Osteoblast (primary cell): ENCODE measurements at regions not wholly inside any gene's neighbourhood (a gene's known extent, or its start where the extent isn't known, plus 50 kb on each side); places are given as distances from the start of the nearest gene placed in this dataset.

Experiments
- DNase-seq: peaks from one replicate; pipeline ENCODE4 v3.0.0; 2011; ENCODE audit warnings: low spot score, mixed read lengths; ENCODE audit not compliant: insufficient read length; ENCODE audit errors: missing footprints
- H2AFZ ChIP-seq: 2 replicates; pipeline ENCODE4 v1.6.0; 2011; ENCODE audit warnings: mild to moderate bottlenecking, low read length
- H3K27ac ChIP-seq: 2 replicates; pipeline ENCODE4 v1.5.1; 2011; ENCODE audit warnings: mild to moderate bottlenecking, low read depth, low read length, moderate library complexity
- H3K27me3 ChIP-seq: 2 replicates; pipeline ENCODE4 v1.6.0; 2012; ENCODE audit warnings: mild to moderate bottlenecking, control low read depth, inconsistent platforms, low read length, moderate library complexity; ENCODE audit not compliant: insufficient read depth
- H3K36me3 ChIP-seq: 2 replicates; pipeline ENCODE4 v1.5.1; 2011; ENCODE audit warnings: mild to moderate bottlenecking, low read length, control low read depth, moderate library complexity; ENCODE audit not compliant: insufficient read depth
- H3K4me1 ChIP-seq: 2 replicates; pipeline ENCODE4 v1.5.1; 2011; ENCODE audit warnings: mild to moderate bottlenecking, low read length, control low read depth, moderate library complexity; ENCODE audit not compliant: insufficient read depth
- H3K4me2 ChIP-seq: 2 replicates; pipeline ENCODE4 v1.6.0; 2011; ENCODE audit warnings: mild to moderate bottlenecking, low read length; ENCODE audit not compliant: insufficient read depth
- H3K4me3 ChIP-seq: fragments of 200-600 bp; sonication (generic); 3 replicates; pipeline ENCODE4 v1.5.1; 2012; ENCODE audit warnings: mild to moderate bottlenecking, low read length, inconsistent platforms; ENCODE audit not compliant: insufficient read depth
- H3K79me2 ChIP-seq: 2 replicates; pipeline ENCODE4 v1.6.0; 2012; ENCODE audit warnings: mild to moderate bottlenecking, low read length, control low read depth, inconsistent platforms; ENCODE audit not compliant: insufficient read depth
- H3K9me3 ChIP-seq: 2 replicates; pipeline ENCODE4 v1.5.1; 2011; ENCODE audit warnings: low read depth, low read length, control low read depth
- H4K20me1 ChIP-seq: 2 replicates; pipeline ENCODE4 v1.6.0; 2012; ENCODE audit warnings: mild to moderate bottlenecking, low read length, control low read depth; ENCODE audit not compliant: insufficient read depth
- TF ChIP-seq, protein P1 (sequence below): IDR thresholded peaks from 2 replicates; pipeline ENCODE4 v1.5.1; 2011; ENCODE audit warnings: mild to moderate bottlenecking, low read depth, low read length, moderate library complexity; ENCODE audit errors: extremely low read depth

DNA sequence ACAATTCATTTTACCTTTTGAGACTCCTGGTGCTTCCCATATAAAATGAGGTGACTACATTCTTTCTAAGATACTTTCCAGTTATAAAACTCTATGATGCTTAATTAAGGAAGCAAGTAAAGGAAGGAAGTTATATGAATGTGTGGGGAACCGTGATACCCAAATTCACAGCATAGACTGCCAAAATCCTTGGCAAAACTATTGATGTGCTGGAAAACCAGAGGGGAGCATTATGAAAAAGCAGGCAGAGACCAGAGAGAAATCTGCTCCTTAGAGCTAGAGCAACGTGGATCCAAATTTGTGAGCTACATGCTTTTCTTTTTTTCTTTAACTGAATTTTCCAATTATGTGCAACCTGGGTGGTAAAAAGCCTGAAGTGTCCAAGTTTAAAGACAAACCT is 201.4 kb upstream of the USP25 start:
- TF ChIP-seq, protein P1, sequence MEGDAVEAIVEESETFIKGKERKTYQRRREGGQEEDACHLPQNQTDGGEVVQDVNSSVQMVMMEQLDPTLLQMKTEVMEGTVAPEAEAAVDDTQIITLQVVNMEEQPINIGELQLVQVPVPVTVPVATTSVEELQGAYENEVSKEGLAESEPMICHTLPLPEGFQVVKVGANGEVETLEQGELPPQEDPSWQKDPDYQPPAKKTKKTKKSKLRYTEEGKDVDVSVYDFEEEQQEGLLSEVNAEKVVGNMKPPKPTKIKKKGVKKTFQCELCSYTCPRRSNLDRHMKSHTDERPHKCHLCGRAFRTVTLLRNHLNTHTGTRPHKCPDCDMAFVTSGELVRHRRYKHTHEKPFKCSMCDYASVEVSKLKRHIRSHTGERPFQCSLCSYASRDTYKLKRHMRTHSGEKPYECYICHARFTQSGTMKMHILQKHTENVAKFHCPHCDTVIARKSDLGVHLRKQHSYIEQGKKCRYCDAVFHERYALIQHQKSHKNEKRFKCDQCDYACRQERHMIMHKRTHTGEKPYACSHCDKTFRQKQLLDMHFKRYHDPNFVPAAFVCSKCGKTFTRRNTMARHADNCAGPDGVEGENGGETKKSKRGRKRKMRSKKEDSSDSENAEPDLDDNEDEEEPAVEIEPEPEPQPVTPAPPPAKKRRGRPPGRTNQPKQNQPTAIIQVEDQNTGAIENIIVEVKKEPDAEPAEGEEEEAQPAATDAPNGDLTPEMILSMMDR: no peak
- Histone ChIP-seq H2AFZ (no peak overlapping the region), H4K20me1 (no peaks in the 10 kb centered on the region)

DNA sequence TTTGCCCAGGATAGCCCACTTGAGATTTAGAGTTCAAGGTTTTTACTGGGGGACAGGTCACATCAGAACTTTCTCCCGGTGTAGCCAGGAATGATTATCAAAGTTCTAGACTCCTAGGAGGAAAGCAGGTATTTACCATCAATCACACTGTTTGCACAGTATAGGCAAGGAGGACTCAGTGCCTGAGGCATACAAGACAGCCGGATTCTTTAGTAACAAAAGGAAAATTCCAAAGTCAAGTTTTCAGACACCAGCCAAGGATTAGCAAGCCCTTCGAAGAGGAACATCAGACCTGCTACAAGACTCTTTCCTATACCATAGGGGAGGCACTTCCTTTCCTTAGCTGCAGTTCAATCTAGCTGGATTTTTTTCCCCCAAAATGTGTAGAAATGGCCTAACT is 197.8 kb upstream of the USP25 start:
- DNase-seq: no peak
- H2AFZ ChIP-seq: no peak overlapping the region

More for the DNA sequence above, 201.4 kb upstream of the USP25 start:
- H3K9me3 ChIP-seq: no peaks in the 10 kb centered on the region
- no peak overlapping the region for H3K4me3 ChIP-seq
- no peak overlapping the region for H3K27ac ChIP-seq
- H3K36me3 ChIP-seq: no peaks in the 10 kb centered on the region
- no peaks in the 10 kb centered on the region for H3K27me3 ChIP-seq
- H3K4me2 ChIP-seq: no peak overlapping the region
- H3K4me1 ChIP-seq: no peaks in the 10 kb centered on the region
- no peaks in the 10 kb centered on the region for H3K79me2 ChIP-seq
- DNase-seq: no peak

DNA sequence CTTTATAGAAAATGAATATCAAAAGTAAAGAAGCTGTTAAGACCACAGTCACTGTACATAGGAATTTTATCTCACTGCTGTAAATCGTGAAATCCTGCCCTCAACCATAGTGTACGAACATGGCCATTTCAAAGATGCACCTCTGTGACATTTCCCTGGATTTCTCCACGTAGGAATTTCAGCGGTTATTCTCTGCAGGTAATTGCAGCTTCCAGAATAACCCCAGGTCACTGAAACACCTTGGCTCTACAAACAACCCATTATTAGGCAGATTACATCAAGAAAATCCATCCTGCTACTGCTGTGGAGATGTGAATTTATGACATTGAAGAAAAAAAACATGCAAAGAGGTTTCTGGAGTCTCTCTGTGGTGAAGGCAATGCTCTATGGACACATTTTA is 196.2 kb upstream of the USP25 start:
- no peak for DNase-seq
- no peaks in the 10 kb centered on the region for H4K20me1 ChIP-seq
- no peaks in the 10 kb centered on the region for H3K4me1 ChIP-seq
- no peak overlapping the region for H3K4me2 ChIP-seq
- H3K4me3 ChIP-seq: no peak overlapping the region
- no peak overlapping the region for H3K27ac ChIP-seq
- H3K79me2 ChIP-seq: no peaks in the 10 kb centered on the region
- no peak overlapping the region for H2AFZ ChIP-seq
- H3K9me3 ChIP-seq: no peaks in the 10 kb centered on the region
- H3K36me3 ChIP-seq: no peaks in the 10 kb centered on the region
- H3K27me3 ChIP-seq: no peaks in the 10 kb centered on the region
- TF ChIP-seq, protein P1: no peak

More for the DNA sequence above, 197.8 kb upstream of the USP25 start:
- Histone ChIP-seq H3K27me3 (no peaks in the 10 kb centered on the region), H4K20me1 (no peaks in the 10 kb centered on the region), H3K27ac (no peak overlapping the region), H3K4me3 (no peak overlapping the region), H3K36me3 (no peaks in the 10 kb centered on the region), H3K9me3 (no peaks in the 10 kb centered on the region), H3K4me2 (no peak overlapping the region), H3K79me2 (no peaks in the 10 kb centered on the region), H3K4me1 (no peaks in the 10 kb centered on the region)
- TF ChIP-seq, protein P1: no peak

DNA sequence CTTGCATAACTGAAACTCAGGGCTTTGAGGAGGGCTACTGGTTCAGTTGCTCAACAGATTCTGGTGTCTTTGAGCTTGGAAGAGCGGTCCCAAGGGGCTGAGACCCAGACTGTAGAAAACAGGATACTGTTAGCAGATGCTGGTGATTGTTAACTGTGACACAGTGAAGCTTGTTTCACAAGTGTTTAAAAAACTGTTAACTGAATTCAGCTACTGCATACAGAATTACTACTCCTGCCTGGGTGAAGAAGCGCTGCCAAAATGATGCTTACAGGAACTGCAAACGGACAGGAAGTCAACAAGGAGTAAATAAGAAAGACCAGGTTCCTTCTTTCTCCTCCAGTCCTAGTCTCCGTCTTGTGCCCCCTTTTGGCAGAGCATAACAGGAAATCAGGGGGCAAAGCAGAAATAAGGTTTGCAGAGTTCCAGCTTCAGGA is 195.3 kb upstream of the USP25 start:
- Histone ChIP-seq H3K9me3 (no peaks in the 10 kb centered on the region), H3K79me2 (no peaks in the 10 kb centered on the region), H3K4me3 (no peak overlapping the region), H3K4me2 (no peak overlapping the region), H2AFZ (no peak overlapping the region), H3K27ac (no peak overlapping the region), H4K20me1 (no peaks in the 10 kb centered on the region), H3K27me3 (no peaks in the 10 kb centered on the region), H3K36me3 (no peaks in the 10 kb centered on the region), H3K4me1 (no peaks in the 10 kb centered on the region)
- TF ChIP-seq, protein P1: no peak
- no peak for DNase-seq
